ENCODE measurements at regions not wholly inside any gene's neighbourhood (a gene's known extent, or its start where the extent isn't known, plus 50 kb on each side); places are given as distances from the start of the nearest gene placed in this dataset.

DNA sequence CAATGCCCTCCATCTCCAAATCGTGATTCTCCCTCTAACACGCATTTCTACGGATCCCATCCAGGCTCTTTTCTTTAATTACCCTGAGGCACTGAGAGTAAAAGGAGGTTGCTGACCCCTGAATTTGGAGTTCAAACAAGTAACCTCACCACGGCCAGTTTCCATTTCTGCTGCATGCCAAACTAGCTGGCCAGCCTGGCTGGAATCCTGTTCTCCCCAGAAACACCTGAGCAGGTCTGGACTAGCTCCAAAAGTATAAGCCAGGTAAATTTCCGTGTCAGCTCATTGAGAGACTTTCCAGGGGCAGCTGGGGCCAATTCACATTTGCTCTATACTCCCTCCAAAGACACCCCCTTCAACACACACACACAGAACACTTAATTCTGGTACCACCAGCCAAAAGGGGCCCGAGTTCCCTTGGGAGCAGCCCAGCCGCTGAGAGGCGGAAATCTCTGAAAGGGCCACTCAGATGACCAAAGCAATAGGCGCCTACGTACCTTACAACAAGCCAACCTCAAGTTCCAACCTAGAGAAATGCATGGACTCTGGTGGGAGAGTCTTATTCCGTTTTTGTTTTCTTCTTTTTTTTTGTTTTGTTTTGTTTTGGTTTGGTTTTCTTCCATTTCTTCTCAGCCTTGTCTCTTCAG is 131.4 kb downstream of the NDUFA12 start:
- no peak overlapping the region for H3K9ac ChIP-seq
- H3K79me2 ChIP-seq = peaks cover 27% of the 10 kb centered on the region
- H3K36me3 ChIP-seq (ENCODE audit: control insufficient read depth, insufficient read depth, low read length) = no peaks in the 10 kb centered on the region
- peak overlapping the region; percentile 85 for H2AFZ ChIP-seq
- peak overlapping the region; percentile 73 for H3K27ac ChIP-seq
- peaks cover 27% of the 10 kb centered on the region for H3K4me1 ChIP-seq
- H3K4me3 ChIP-seq (ENCODE audit: low read depth, low read length) = no peak overlapping the region
- H3K4me2 ChIP-seq (ENCODE audit: low read length) = peak overlapping the region; percentile 65
- TF ChIP-seq, protein P1, sequence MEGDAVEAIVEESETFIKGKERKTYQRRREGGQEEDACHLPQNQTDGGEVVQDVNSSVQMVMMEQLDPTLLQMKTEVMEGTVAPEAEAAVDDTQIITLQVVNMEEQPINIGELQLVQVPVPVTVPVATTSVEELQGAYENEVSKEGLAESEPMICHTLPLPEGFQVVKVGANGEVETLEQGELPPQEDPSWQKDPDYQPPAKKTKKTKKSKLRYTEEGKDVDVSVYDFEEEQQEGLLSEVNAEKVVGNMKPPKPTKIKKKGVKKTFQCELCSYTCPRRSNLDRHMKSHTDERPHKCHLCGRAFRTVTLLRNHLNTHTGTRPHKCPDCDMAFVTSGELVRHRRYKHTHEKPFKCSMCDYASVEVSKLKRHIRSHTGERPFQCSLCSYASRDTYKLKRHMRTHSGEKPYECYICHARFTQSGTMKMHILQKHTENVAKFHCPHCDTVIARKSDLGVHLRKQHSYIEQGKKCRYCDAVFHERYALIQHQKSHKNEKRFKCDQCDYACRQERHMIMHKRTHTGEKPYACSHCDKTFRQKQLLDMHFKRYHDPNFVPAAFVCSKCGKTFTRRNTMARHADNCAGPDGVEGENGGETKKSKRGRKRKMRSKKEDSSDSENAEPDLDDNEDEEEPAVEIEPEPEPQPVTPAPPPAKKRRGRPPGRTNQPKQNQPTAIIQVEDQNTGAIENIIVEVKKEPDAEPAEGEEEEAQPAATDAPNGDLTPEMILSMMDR (IDR thresholded peaks at IDR 0.05) = no peak
- no peaks in the 10 kb centered on the region for H3K9me3 ChIP-seq (ENCODE audit: control insufficient read depth, low read length)
- H3K27me3 ChIP-seq (ENCODE audit: control insufficient read depth, insufficient read depth, low read length) = no peaks in the 10 kb centered on the region

DNA sequence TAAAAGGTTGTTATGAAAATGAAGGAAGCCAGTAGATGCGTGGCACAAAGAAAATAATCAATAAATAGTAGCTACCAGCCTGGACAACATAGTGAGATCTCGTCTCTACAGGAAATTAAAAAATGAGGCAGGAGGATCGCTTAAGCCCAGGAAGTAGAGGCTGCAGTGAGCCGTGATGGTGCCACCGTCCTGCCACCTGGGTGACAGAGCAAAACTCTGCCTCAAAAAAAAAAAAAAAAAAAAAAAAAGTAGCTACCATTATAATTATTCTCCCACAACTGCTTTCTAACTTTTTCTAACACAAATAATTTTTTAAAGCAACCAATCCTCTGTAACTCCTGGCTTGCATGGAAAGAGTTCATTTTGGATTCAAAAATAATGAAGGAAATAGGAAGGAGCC is 133.0 kb downstream of the NDUFA12 start:
- Histone ChIP-seq H2AFZ (no peak overlapping the region), H3K36me3 (ENCODE audit: control insufficient read depth, insufficient read depth, low read length) (no peaks in the 10 kb centered on the region), H3K27ac (no peak overlapping the region), H3K79me2 (peaks cover 41% of the 10 kb centered on the region), H3K27me3 (ENCODE audit: control insufficient read depth, insufficient read depth, low read length) (no peaks in the 10 kb centered on the region), H3K9me3 (ENCODE audit: control insufficient read depth, low read length) (no peaks in the 10 kb centered on the region), H3K4me2 (ENCODE audit: low read length) (no peak overlapping the region), H3K9ac (no peak overlapping the region), H3K4me3 (ENCODE audit: low read depth, low read length) (no peak overlapping the region), H3K4me1 (peaks cover 27% of the 10 kb centered on the region)
- TF ChIP-seq, protein P1 (IDR thresholded peaks at IDR 0.05) = no peak

DNA sequence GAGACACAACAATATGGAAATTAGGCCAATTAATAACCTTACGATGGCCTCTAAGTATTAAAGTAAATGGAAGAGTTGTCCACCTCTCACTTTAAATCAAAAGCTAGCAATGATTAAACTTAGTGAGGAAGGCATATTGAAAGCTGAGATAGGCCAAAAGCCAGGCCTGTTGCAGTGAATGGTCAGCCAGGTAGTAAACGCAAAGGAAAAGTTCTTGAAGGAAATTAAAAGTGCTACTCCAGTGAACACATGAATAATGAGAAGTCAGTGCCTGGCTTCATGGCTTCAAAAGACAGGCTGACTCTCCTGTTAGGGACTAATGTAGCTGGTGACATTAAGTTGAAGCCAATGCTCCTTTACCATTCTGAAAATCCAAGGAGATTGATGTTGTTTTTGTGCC is 135.3 kb downstream of the NDUFA12 start:
- Histone ChIP-seq H3K36me3 (ENCODE audit: control insufficient read depth, insufficient read depth, low read length) (no peaks in the 10 kb centered on the region), H3K4me1 (peaks cover 22% of the 10 kb centered on the region), H3K4me3 (ENCODE audit: low read depth, low read length) (no peak overlapping the region), H3K9me3 (ENCODE audit: control insufficient read depth, low read length) (no peaks in the 10 kb centered on the region), H3K27ac (no peak overlapping the region), H3K4me2 (ENCODE audit: low read length) (no peak overlapping the region), H3K9ac (no peak overlapping the region), H3K79me2 (peaks cover 56% of the 10 kb centered on the region), H2AFZ (no peak overlapping the region), H3K27me3 (ENCODE audit: control insufficient read depth, insufficient read depth, low read length) (no peaks in the 10 kb centered on the region)
- TF ChIP-seq, protein P1 (IDR thresholded peaks at IDR 0.05) = no peak

DNA sequence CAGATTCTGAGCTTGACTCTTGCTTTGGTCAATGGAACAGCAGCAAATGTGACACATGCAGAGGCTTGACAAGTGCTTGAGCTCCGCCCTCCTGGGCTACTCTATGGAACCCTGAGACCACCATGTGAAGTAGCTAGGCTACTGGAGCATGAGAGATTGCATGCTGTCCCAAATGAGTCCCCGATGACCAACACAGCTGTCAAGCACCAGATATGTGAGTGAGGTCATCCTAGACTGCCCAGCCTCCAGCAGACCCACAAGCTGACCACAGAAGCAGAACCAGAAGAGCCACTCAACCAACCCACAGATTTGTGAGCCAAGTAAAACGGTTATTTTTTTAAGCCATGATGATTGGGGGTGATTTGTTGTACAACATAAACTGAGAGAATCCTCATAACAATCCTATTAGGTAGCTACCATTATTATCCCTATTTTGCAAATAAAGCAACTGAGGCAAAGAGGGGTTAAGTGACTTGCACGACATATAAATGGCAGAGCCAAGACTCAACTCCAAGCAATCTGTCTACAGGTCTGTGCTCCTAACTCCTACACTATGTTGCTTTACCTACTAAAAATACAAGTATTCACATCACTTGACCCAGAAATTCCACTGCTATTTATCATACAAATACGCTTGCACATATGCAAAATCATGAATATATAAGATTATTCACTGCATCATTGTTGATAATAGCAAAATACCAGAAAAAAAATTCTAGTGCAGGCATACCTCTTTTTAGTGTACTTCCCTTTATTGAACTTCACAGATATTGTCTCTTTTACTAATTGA is 136.2 kb downstream of the NDUFA12 start:
- H3K9ac ChIP-seq = no peak overlapping the region
- H3K36me3 ChIP-seq (ENCODE audit: control insufficient read depth, insufficient read depth, low read length) = no peaks in the 10 kb centered on the region
- no peaks in the 10 kb centered on the region for H3K9me3 ChIP-seq (ENCODE audit: control insufficient read depth, low read length)
- H2AFZ ChIP-seq = no peak overlapping the region
- peaks cover 60% of the 10 kb centered on the region for H3K79me2 ChIP-seq
- H3K4me3 ChIP-seq (ENCODE audit: low read depth, low read length) = no peak overlapping the region
- H3K27ac ChIP-seq = no peak overlapping the region
- H3K4me1 ChIP-seq = peaks cover 17% of the 10 kb centered on the region
- no peak overlapping the region for H3K4me2 ChIP-seq (ENCODE audit: low read length)
- TF ChIP-seq, protein P1 (IDR thresholded peaks at IDR 0.05) = no peak
- H3K27me3 ChIP-seq (ENCODE audit: control insufficient read depth, insufficient read depth, low read length) = no peaks in the 10 kb centered on the region
